Ecto neural progenitor cell (in vitro differentiated cells): ENCODE measurements at regions not wholly inside any gene's neighbourhood (a gene's known extent, or its start where the extent isn't known, plus 50 kb on each side); places are given as distances from the start of the nearest gene placed in this dataset.
"Not testable (repeated sequence)": the region's sequence is repeated elsewhere in the genome, so short reads cannot be mapped to it uniquely, and the experiment has no call there.

Experiments used
- DNase-seq: peaks from one replicate; pipeline ENCODE4 v3.0.0-alpha.2; 2018; ENCODE audit warnings: low spot score

GRCh38 chr1:82829527-82829926, 1028.8 kb downstream of the ADGRL2 start:
- no peak for DNase-seq

- DNase-seq: no peak
Observed at GRCh38 chr1:82823876-82824275, 1023.1 kb downstream of the ADGRL2 start.

DNA sequence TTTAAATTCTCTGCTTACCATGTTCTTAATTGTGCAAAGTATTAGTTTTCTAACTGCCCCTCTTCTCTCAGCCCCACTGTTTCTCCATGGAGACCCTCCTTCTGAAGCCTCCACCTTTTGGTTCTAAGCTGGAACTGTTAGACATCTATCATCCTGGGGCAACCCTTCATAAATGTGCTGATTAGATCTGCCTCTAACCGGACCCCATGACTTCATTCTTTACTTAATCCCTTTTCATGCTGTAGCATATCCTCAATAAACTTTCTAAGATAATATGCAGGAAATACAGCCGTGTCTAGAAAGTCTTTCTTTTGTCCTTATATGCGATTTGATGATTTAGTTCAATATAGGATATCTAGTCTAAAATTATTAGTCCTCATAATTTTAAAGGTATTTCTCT, 1020.1 kb downstream of the ADGRL2 start:
- no peak for DNase-seq

- no peak for DNase-seq
Observed at GRCh38 chr1:82819234-82819633, 1018.5 kb downstream of the ADGRL2 start.

DNA sequence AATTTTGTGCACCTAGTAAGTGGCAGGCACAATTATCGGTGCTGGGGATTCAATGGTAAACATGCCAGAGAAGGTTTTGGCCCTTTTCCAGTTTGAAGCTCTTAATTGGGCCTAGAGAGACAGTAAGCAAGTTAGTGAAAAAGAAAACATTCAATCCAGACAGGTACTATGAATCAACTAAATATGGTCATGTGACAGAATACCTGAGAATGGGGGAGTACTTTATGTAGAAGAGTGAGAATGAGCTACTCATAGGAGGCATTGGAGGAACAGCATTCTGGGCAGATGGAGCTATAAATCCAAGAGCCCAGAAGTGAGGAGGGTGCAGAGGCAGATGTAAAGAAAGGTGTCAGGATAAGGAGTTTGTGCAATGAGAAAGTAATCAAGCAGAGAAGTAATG, 1017.9 kb downstream of the ADGRL2 start:
- DNase-seq: no peak

GRCh38 chr1:82813386-82813785, 1012.7 kb downstream of the ADGRL2 start:
- DNase-seq: no peak

- DNase-seq: no peak
Observed at GRCh38 chr1:82810601-82811000, 1009.9 kb downstream of the ADGRL2 start.

- DNase-seq: no peak
Observed at GRCh38 chr1:82807563-82807962, 1006.8 kb downstream of the ADGRL2 start.

GRCh38 chr1:82806133-82806532, 1005.4 kb downstream of the ADGRL2 start:
- no peak for DNase-seq

GRCh38 chr1:82801176-82801575, 1000.4 kb downstream of the ADGRL2 start:
- no peak for DNase-seq

GRCh38 chr1:82800721-82801120, 1000.0 kb downstream of the ADGRL2 start:
- no peak for DNase-seq

GRCh38 chr1:82799261-82799660, 998.5 kb downstream of the ADGRL2 start:
- no peak for DNase-seq

- DNase-seq: no peak
Observed at GRCh38 chr1:82795508-82796149, 994.9 kb downstream of the ADGRL2 start.

DNA sequence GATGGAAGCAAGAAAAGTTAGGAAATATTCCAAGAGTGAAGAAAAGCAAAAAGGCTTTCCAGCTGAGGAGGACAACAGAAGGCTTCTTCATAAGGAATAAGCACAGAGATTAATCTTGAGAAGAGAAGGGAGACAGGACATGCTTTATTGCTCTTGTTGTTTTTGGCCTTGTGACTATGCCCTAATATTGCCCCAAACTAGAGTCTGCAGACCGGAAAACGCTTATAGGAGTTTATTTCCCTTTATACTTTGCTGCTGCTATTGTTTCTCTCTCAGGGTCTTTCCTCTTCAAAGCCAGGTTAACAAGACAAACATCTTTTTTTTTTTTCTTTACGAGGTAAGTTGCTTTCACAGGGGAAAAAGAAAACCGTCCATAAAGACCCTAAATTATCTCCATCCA, 991.4 kb downstream of the ADGRL2 start:
- DNase-seq: no peak

- DNase-seq: no peak
Observed at GRCh38 chr1:82790556-82790955, 989.8 kb downstream of the ADGRL2 start.

GRCh38 chr1:82788660-82789059, 987.9 kb downstream of the ADGRL2 start:
- no peak for DNase-seq

- DNase-seq: no peak
Observed at GRCh38 chr1:82788038-82788437, 987.3 kb downstream of the ADGRL2 start.

DNA sequence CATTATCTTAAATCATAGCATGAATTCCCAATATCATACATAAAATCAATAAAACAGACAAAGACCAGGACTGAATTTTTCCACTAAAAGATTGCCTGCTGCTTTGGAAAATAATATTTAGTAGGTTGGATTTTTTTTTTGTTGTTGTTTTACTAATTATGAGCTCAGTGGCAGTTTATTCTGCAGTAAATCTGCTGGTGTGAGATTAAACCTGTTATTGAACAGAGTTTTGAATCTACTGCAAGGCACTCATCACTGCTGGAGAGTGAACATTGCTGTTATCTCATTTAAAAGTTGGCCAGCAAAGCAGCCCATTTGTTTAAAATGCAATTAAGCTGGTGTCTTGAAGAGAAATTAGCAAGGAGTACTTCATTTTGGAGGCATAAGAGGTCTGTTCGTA, 986.1 kb downstream of the ADGRL2 start:
- no peak for DNase-seq

DNA sequence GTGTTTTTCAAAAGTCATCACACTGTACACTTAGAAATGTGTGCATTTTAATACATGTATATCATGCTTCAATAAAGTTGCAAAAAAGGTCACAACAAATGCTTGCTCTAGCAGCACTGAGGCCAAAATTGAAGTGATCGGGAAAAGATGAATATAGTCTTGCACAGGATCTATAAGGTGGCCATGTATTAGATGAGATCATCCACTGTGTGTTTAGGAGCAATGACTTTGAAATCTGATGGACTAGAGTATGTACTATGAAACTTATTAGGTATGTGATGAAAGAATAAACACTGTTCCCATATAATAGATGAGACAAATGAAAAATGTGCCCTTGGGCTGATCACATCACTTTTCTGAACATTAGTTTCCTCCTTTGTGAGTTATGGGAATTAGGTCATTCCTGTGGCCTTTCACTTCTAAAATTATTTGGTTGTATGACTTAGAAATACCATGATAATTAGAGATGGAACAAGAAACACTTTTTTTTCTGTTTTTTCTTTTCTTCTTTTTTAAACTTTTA, 984.6 kb downstream of the ADGRL2 start:
- DNase-seq: no peak

DNA sequence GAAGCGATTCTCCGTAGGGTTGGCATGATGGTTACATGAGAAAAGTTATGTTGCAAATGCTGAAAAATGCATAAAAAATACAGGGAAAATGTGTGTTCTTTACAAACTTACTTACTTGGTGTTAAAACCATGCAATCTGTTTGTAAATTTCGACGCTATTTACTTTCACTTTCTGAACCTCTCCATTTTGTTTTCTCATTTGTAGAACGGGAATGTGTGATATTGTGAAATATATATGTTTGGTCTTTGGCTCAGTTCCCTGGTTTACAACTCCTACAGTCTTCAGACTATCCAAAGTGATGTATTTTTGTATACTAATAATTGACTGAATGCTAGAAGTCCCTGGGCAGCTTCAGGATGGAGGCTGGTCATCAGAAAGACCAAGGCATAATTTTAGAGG, 982.3 kb downstream of the ADGRL2 start:
- no peak for DNase-seq

- DNase-seq: no peak
Observed at GRCh38 chr1:82782599-82782998, 981.9 kb downstream of the ADGRL2 start.

DNA sequence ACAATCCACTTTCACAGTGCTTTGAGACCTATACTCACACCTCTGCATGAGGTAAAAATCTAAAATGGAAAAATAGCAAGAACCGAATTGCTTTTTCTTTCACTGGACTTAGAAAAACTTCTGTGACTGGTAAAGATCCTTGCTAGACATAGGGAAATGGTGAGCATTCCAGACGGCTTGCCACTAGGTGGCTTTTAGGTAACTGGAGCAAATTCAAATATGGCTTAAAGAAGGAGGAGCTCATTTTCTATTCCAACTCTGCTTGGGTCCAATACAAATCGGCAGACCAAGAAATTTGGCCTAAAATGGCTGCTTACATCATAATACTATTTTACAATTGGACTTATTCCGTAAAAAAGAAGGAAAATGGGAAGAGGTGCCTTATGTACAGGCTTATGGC, 977.9 kb downstream of the ADGRL2 start:
- DNase-seq: no peak

DNA sequence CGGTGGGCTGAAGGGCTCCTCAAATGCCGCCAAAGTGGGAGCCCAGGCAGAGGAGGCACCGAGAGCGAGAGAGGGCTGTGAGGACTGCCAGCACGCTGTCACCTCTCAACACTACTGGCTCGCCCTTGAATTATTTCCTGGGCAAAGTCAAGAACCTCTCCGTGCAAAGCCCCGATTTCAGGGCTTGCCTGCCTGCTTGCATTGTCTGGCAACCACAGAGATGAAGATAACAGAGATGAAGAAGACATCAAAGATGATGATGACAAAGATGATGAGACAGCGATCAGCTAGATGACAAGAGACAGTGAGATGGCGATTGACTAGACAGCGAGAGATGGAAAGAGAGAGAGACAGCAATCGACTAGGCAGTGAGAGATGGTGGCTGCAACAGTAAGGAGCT, 976.5 kb downstream of the ADGRL2 start:
- no peak for DNase-seq

DNA sequence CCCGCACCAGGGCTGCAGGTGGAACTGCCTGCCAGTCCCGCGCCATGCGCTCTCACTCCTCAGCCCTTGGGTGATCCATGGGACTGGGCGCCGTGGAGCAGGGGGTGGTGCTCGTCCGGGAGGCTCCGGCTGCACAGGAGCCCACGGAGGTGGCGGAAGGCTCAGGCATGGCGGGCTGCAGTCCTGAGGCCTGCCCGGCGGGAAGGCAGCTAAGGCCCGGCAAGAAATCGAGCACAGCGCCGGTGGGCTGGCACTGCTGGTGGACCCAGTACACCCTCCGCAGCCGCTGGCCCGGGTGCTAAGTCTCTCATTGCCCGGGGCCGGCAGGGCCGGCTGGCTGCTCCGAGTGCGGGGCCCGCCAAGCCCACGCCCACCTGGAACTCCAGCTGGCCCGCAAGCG, 976.0 kb downstream of the ADGRL2 start:
- DNase-seq: not testable (repeated sequence)
